Endothelial cell of umbilical vein (primary cell): ENCODE measurements at regions not wholly inside any gene's neighbourhood (a gene's known extent, or its start where the extent isn't known, plus 50 kb on each side); places are given as distances from the start of the nearest gene placed in this dataset.

Experiments
- BruUV-seq: library from RNA; stranded (reverse); fragments of 400-500 nt; replicated peaks from 2 replicates; lab custom pipeline; 2021; lab: Mats Ljungman, UMichigan
- CTCF ChIA-PET: fragments of 300-600, 350-600 bp; sonication (Branson Sonifier 250); formaldehyde crosslinking; loops from one replicate; lab custom pipeline; 2021; ENCODE audit warnings: antibody characterized with exemption, inconsistent platforms; lab: Charles Lee
- POLR2A ChIA-PET: fragments of 300-600, 350-600 bp; sonication (Branson Sonifier 250); formaldehyde crosslinking; loops from one replicate; lab custom pipeline; 2021; ENCODE audit warnings: antibody characterized with exemption, inconsistent platforms; lab: Charles Lee
- DNase-seq: peaks from one replicate; pipeline ENCODE4 v3.0.0-alpha.2; 2011; ENCODE audit warnings: low read depth, low spot score
- FAIRE-seq: peaks from 2 replicates; lab custom pipeline; 2011; peaks lifted over from hg19 to GRCh38; lab: Jason Lieb, UNC
- H2AFZ ChIP-seq: 2 replicates; pipeline ENCODE4 v1.6.0; 2012; ENCODE audit warnings: low read depth, low read length, control low read depth, inconsistent platforms
- H3K27ac ChIP-seq: 2 replicates; pipeline ENCODE4 v1.5.1; 2011; ENCODE audit warnings: low read depth, mild to moderate bottlenecking, control low read depth, low read length, moderate library complexity; ENCODE audit not compliant: insufficient read depth
- H3K27me3 ChIP-seq, 2 experiments: 2 replicates each; pipeline versions ENCODE4 v1.6.0 to v1.6.1; 2011; ENCODE audit warnings: low read length in 2 of 2, mixed read lengths in 1 of 2; ENCODE audit not compliant: control insufficient read depth in 2 of 2, insufficient read depth in 2 of 2
- H3K36me3 ChIP-seq, 2 experiments: 2 replicates in 1 of 2; 3 replicates in 1 of 2; pipeline ENCODE4 v1.5.1; 2011; ENCODE audit warnings: low read length in 2 of 2, mild to moderate bottlenecking in 1 of 2, moderate library complexity in 1 of 2; ENCODE audit not compliant: control insufficient read depth in 2 of 2, insufficient read depth in 2 of 2; ENCODE audit errors: extremely low read depth in 1 of 2
- H3K4me1 ChIP-seq: 3 replicates; pipeline ENCODE4 v1.5.1; 2011; ENCODE audit warnings: mild to moderate bottlenecking, low read length; ENCODE audit not compliant: control insufficient read depth, insufficient read depth; ENCODE audit errors: extremely low read depth
- H3K4me2 ChIP-seq: 2 replicates; pipeline ENCODE4 v1.6.1; 2011; ENCODE audit warnings: low read length, control low read depth, mixed read lengths; ENCODE audit not compliant: insufficient read depth
- H3K4me3 ChIP-seq, 3 experiments: fragments of 200-600 bp in 1 of 3; sonication (generic), shearing (Covaris generic) in 1 of 3; replicated peaks in 1 of 3; 2 replicates each; pipeline ENCODE4 v1.5.1; 2011 to 2016; ENCODE audit warnings: control low read depth in 3 of 3, low read length in 3 of 3, mild to moderate bottlenecking in 2 of 3, inconsistent platforms in 1 of 3, low read depth in 1 of 3, moderate library complexity in 1 of 3; ENCODE audit not compliant: insufficient read depth in 1 of 3
- H3K79me2 ChIP-seq: 2 replicates; pipeline ENCODE4 v1.6.0; 2012; ENCODE audit warnings: low read length, inconsistent platforms; ENCODE audit not compliant: control insufficient read depth, insufficient read depth
- H3K9ac ChIP-seq: replicated peaks from 2 replicates; pipeline ENCODE3; 2011; ENCODE audit warnings: low read length, control low read depth; ENCODE audit not compliant: insufficient read depth; ENCODE audit errors: extremely low read depth
- H3K9me1 ChIP-seq: replicated peaks from 3 replicates; pipeline ENCODE4 v1.6.0; 2011; ENCODE audit warnings: mild to moderate bottlenecking, low read length; ENCODE audit not compliant: control insufficient read depth, insufficient read depth; ENCODE audit errors: extremely low read depth
- H3K9me3 ChIP-seq: replicated peaks from 2 replicates; pipeline ENCODE4 v1.5.1; 2012; ENCODE audit warnings: low read length, inconsistent platforms; ENCODE audit not compliant: control insufficient read depth, insufficient read depth
- H4K20me1 ChIP-seq: replicated peaks from 2 replicates; pipeline ENCODE3; 2011; ENCODE audit warnings: mild to moderate bottlenecking, low read length; ENCODE audit not compliant: control insufficient read depth, insufficient read depth; ENCODE audit errors: extremely low read depth
- EZH2 ChIP-seq: IDR thresholded peaks from 2 replicates; pipeline ENCODE4 v1.6.1; 2012; ENCODE audit warnings: borderline replicate concordance, low read depth, mild to moderate bottlenecking, moderate library complexity, low read length, inconsistent platforms; ENCODE audit not compliant: severe bottlenecking
- FOS ChIP-seq: IDR thresholded peaks from 2 replicates; pipeline ENCODE4 v1.6.1; 2011; ENCODE audit warnings: mild to moderate bottlenecking, low read length, moderate library complexity, borderline replicate concordance; ENCODE audit not compliant: insufficient read depth
- GATA2 ChIP-seq: IDR thresholded peaks from 2 replicates; pipeline ENCODE4 v1.7.0; 2011; ENCODE audit warnings: low read depth, mild to moderate bottlenecking, moderate library complexity, mixed read lengths, low read length; ENCODE audit not compliant: insufficient read length, insufficient read depth
- JUN ChIP-seq: IDR thresholded peaks from 2 replicates; pipeline ENCODE4 v1.6.1; 2011; ENCODE audit warnings: borderline replicate concordance, low read depth; ENCODE audit not compliant: insufficient read length, insufficient read depth
- MYC ChIP-seq: IDR thresholded peaks from one replicate; pipeline ENCODE4 v1.6.1; 2011; ENCODE audit warnings: mild to moderate bottlenecking, low read depth, low read length
- POLR2A ChIP-seq: IDR thresholded peaks from 2 replicates; pipeline ENCODE4 v1.6.1; 2012; ENCODE audit warnings: low read depth, mild to moderate bottlenecking, control low read depth, low read length
- POLR2AphosphoS5 ChIP-seq: IDR thresholded peaks from 2 replicates; pipeline ENCODE4 v1.6.1; 2012; ENCODE audit warnings: low read depth, mild to moderate bottlenecking, control low read depth, low read length, moderate library complexity; ENCODE audit not compliant: insufficient read depth
- dilution Hi-C: fragments of 300-500 bp; cut with MboI; formaldehyde crosslinking; loops from one replicate; pipeline ENCODE4 v1.15.0; 2019; ENCODE audit warnings: low sequenced_read_pairs; ENCODE audit not compliant: extremely low pct_ligation_motif_present
- intact Hi-C: fragments of 100-400 bp; cut with micrococcal nuclease; formaldehyde crosslinking; loops from one replicate; pipeline ENCODE4 v1.10.0; 2022
- TF ChIP-seq, protein P1 (sequence below): IDR thresholded peaks from 2 replicates; pipeline ENCODE4 v1.6.1; 2011; ENCODE audit not compliant: insufficient read depth, insufficient read length
- TF ChIP-seq, protein P2 (sequence below), 2 donors: IDR thresholded peaks; 1 replicate in 1 of 2; 2 replicates in 1 of 2; pipeline ENCODE4 v1.5.1; 2011; ENCODE audit warnings: low read length in 2 of 2, mild to moderate bottlenecking in 2 of 2, moderate library complexity in 2 of 2, control low read depth in 1 of 2, inconsistent platforms in 1 of 2, low read depth in 1 of 2; ENCODE audit not compliant: insufficient read depth in 1 of 2; ENCODE audit errors: extremely low read depth in 1 of 2

DNA sequence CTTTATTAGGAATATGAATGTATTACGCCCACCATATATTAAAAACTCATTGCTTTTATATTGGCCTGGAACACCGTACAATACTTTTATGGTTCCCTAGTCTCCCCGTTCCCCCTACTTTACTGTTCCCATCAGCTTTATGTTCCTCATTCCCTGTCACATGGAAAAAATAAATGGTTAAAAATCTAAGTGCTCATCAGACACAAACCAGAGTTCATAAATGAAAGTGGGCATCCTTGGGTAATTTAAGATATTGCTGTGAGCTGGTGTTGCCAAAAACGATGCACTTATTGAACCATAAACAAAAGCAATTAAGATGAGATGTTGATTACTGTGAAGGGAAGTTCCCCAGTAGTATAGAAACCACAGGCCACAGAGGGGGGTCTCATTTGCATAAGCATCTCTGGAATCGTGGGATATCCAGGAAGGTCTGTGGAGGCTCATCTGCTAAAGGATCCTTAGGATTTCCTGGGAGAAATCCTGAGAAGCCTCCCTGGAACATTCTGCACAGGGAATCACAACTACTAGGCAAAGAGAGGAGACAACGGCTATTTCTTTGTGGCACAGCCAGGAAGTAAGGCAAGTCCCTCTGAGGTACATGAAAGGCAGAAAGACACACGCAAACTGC, 591.4 kb upstream of the CDH11 start:
- intact Hi-C loops, result no loop called here
- no peaks in the 10 kb centered on the region for H3K27me3 ChIP-seq
- H2AFZ ChIP-seq, result no peak overlapping the region
- no peak overlapping the region for H3K4me2 ChIP-seq
- no peak overlapping the region for H3K27ac ChIP-seq
- BruUV-seq, result no TSS peak
- no peak for FAIRE-seq
- ChIA-PET POLR2A (no interaction called here), CTCF (no interaction called here)
- no peak overlapping the region for H3K9ac ChIP-seq
- H3K36me3 ChIP-seq, result no peaks in the 10 kb centered on the region
- no peaks in the 10 kb centered on the region for H3K79me2 ChIP-seq
- H3K4me3 ChIP-seq, result no peak overlapping the region
- TF ChIP-seq POLR2AphosphoS5 (no peak), FOS (no peak), EZH2 (no peak), JUN (no peak), GATA2 (no peak), POLR2A (no peak), MYC (no peak)
- TF ChIP-seq, protein P1, sequence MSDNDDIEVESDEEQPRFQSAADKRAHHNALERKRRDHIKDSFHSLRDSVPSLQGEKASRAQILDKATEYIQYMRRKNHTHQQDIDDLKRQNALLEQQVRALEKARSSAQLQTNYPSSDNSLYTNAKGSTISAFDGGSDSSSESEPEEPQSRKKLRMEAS, result no peak
- TF ChIP-seq, protein P2, sequence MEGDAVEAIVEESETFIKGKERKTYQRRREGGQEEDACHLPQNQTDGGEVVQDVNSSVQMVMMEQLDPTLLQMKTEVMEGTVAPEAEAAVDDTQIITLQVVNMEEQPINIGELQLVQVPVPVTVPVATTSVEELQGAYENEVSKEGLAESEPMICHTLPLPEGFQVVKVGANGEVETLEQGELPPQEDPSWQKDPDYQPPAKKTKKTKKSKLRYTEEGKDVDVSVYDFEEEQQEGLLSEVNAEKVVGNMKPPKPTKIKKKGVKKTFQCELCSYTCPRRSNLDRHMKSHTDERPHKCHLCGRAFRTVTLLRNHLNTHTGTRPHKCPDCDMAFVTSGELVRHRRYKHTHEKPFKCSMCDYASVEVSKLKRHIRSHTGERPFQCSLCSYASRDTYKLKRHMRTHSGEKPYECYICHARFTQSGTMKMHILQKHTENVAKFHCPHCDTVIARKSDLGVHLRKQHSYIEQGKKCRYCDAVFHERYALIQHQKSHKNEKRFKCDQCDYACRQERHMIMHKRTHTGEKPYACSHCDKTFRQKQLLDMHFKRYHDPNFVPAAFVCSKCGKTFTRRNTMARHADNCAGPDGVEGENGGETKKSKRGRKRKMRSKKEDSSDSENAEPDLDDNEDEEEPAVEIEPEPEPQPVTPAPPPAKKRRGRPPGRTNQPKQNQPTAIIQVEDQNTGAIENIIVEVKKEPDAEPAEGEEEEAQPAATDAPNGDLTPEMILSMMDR (IDR thresholded peaks at IDR 0.05; ENCODE audit: extremely low read depth in 1 of 2, insufficient read depth in 1 of 2, low read depth in 1 of 2, low read length in 2 of 2), result no peak
- no peaks in the 10 kb centered on the region for H3K9me1 ChIP-seq
- no peak for DNase-seq
- H3K9me3 ChIP-seq, result no peaks in the 10 kb centered on the region
- H4K20me1 ChIP-seq, result no peaks in the 10 kb centered on the region
- dilution Hi-C loops, result no loop called here
- no peaks in the 10 kb centered on the region for H3K4me1 ChIP-seq
